ENCODE measurements at regions not wholly inside any gene's neighbourhood (a gene's known extent, or its start where the extent isn't known, plus 50 kb on each side); places are given as distances from the start of the nearest gene placed in this dataset.

DNA sequence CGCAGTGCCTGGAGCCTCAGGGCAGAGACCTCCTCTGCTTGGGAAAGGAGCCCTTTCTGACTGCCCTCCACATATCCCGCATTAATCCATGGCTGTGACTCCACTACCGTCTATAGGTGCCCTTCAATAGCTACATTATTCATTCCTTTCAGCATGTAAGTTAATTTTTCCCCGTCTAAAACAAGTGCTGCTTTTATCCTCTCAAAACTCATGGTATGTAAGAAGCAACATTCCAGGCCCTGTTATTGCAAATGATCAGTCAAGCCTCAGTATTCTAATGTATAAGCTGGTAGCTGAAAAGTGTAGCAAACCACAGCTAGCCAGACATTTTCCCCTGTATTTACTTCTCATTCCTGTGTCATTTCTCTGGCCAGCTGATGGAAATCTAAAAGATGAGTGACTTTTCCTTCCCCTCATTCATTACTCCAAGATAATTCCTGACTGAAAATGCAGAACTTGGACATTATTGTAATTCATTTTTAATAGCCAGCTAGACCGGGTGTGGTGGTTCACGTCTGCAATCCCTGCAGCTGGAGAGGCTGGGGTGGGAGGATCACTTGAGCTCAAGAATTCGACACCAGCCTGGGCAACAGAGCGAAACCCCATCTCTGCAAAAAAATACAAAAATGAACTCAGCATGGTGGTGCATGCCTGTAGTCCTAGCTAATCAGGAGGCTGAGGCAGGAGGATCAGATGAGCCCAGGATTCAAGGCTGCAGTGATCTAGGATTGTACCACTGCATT is 88.5 kb upstream of the SOD1 start:
- TF ChIP-seq, protein P1, sequence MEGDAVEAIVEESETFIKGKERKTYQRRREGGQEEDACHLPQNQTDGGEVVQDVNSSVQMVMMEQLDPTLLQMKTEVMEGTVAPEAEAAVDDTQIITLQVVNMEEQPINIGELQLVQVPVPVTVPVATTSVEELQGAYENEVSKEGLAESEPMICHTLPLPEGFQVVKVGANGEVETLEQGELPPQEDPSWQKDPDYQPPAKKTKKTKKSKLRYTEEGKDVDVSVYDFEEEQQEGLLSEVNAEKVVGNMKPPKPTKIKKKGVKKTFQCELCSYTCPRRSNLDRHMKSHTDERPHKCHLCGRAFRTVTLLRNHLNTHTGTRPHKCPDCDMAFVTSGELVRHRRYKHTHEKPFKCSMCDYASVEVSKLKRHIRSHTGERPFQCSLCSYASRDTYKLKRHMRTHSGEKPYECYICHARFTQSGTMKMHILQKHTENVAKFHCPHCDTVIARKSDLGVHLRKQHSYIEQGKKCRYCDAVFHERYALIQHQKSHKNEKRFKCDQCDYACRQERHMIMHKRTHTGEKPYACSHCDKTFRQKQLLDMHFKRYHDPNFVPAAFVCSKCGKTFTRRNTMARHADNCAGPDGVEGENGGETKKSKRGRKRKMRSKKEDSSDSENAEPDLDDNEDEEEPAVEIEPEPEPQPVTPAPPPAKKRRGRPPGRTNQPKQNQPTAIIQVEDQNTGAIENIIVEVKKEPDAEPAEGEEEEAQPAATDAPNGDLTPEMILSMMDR (conservative IDR thresholded peaks at IDR 0.05; ENCODE audit: low read depth, low read length), result no peak
- no peak for TF ChIP-seq EZH2 (IDR thresholded peaks at IDR 0.05; ENCODE audit: borderline replicate concordance, low read depth, low read length, poor library complexity, severe bottlenecking)
